HEK293 (cell line): ENCODE measurements at regions not wholly inside any gene's neighbourhood (a gene's known extent, or its start where the extent isn't known, plus 50 kb on each side); places are given as distances from the start of the nearest gene placed in this dataset.

Experiments used
- CTCF ChIA-PET: fragments of 350-600 bp; formaldehyde crosslinking; extraction: SDS; loops from one replicate; lab custom pipeline; 2021; ENCODE audit warnings: antibody characterized with exemption; lab: Yijun Ruan, JAX
- POLR2A ChIA-PET: fragments of 300-600 bp; formaldehyde crosslinking; extraction: SDS; loops from one replicate; lab custom pipeline; 2020; ENCODE audit warnings: antibody characterized with exemption, inconsistent platforms; lab: Yijun Ruan, JAX
- H3K27ac ChIP-seq: fragments of 200-500 bp; sonication (Bioruptor generic); 2 replicates; pipeline ENCODE4 v1.5.1; 2014; ENCODE audit warnings: low read depth, low read length, control low read depth, inconsistent platforms; ENCODE audit errors: extremely low read depth
- H3K36me3 ChIP-seq, 2 experiments: fragments of 200-500 bp in 1 of 2; sonication (Bioruptor generic) in 1 of 2; 1 replicate in 1 of 2; 2 replicates in 1 of 2; pipeline ENCODE4 v1.5.1; 2014 to 2017; ENCODE audit warnings: inconsistent platforms in 2 of 2, low read length in 2 of 2; ENCODE audit not compliant: control insufficient read depth in 2 of 2, insufficient read depth in 1 of 2
- H3K4me1 ChIP-seq: fragments of 200-500 bp; sonication (Bioruptor generic); 2 replicates; pipeline ENCODE4 v1.5.1; 2014; ENCODE audit warnings: mild to moderate bottlenecking, low read length, inconsistent platforms; ENCODE audit not compliant: control insufficient read depth, insufficient read depth
- H3K4me3 ChIP-seq: 2 replicates; pipeline ENCODE4 v1.5.1; 2011; ENCODE audit warnings: low read depth, mild to moderate bottlenecking, control low read depth, low read length, moderate library complexity
- H3K9me3 ChIP-seq: fragments of 200-500 bp; sonication (Bioruptor generic); 2 replicates; pipeline ENCODE4 v1.5.1; 2014; ENCODE audit warnings: low read depth, low read length, inconsistent platforms; ENCODE audit not compliant: control insufficient read depth, insufficient read depth
- EGR2 ChIP-seq: fragments of 450-650 bp; formaldehyde crosslinking; IDR thresholded peaks from 2 replicates; pipeline ENCODE4 v1.5.1; 2016; ENCODE audit warnings: low read depth, missing biosample characterization, missing genetic modification characterization
- GFI1B ChIP-seq: fragments of 450-650 bp; formaldehyde crosslinking; IDR thresholded peaks from 2 replicates; pipeline ENCODE4 v1.5.1; 2016; ENCODE audit warnings: missing biosample characterization, missing genetic modification characterization
- HOXA7 ChIP-seq: sonication (generic); formaldehyde crosslinking; IDR thresholded peaks from 2 replicates; pipeline ENCODE4 v1.8.1; 2022; ENCODE audit warnings: missing genetic modification reagents, borderline replicate concordance
- HOXC10 ChIP-seq: sonication (generic); formaldehyde crosslinking; IDR thresholded peaks from 2 replicates; pipeline ENCODE4 v1.8.1; 2023; ENCODE audit warnings: mild to moderate bottlenecking, missing genetic modification reagents
- HOXD13 ChIP-seq: sonication (generic); formaldehyde crosslinking; IDR thresholded peaks from 2 replicates; pipeline ENCODE4 v1.8.0; 2022; ENCODE audit warnings: missing genetic modification reagents, borderline replicate concordance
- KLF10 ChIP-seq: fragments of 450-650 bp; IDR thresholded peaks from 2 replicates; pipeline ENCODE4 v1.5.1; 2018; ENCODE audit warnings: missing biosample characterization, mild to moderate bottlenecking, missing genetic modification characterization
- KLF7 ChIP-seq: fragments of 450-650 bp; formaldehyde crosslinking; IDR thresholded peaks from 2 replicates; pipeline ENCODE4 v1.5.1; 2016; ENCODE audit warnings: missing biosample characterization, missing genetic modification characterization, borderline replicate concordance
- MEIS1 ChIP-seq: sonication (generic); formaldehyde crosslinking; IDR thresholded peaks from 2 replicates; pipeline ENCODE4 v1.8.1; 2022; ENCODE audit warnings: missing genetic modification reagents, mild to moderate bottlenecking, borderline replicate concordance
- PBX3 ChIP-seq: sonication (generic); formaldehyde crosslinking; IDR thresholded peaks from 2 replicates; pipeline ENCODE4 v1.8.1; 2022; ENCODE audit warnings: mild to moderate bottlenecking, moderate library complexity, missing genetic modification reagents
- PRDM6 ChIP-seq: fragments of 450-650 bp; formaldehyde crosslinking; IDR thresholded peaks from 2 replicates; pipeline ENCODE4 v1.5.1; 2017; ENCODE audit warnings: missing biosample characterization, missing genetic modification characterization
- SCRT1 ChIP-seq: fragments of 450-650 bp; formaldehyde crosslinking; IDR thresholded peaks from 2 replicates; pipeline ENCODE4 v1.5.1; 2016; ENCODE audit warnings: missing biosample characterization, missing genetic modification characterization, borderline replicate concordance
- SETDB1 ChIP-seq: IDR thresholded peaks from one replicate; pipeline ENCODE4 v1.6.1; 2017; ENCODE audit warnings: mild to moderate bottlenecking, low read length, moderate library complexity, mixed read lengths; ENCODE audit not compliant: insufficient read length
- TRIM28 ChIP-seq: IDR thresholded peaks from 2 replicates; pipeline ENCODE4 v1.6.1; 2011; ENCODE audit warnings: low read length, control low read depth, borderline replicate concordance
- YY2 ChIP-seq: fragments of 450-650 bp; formaldehyde crosslinking; IDR thresholded peaks from 2 replicates; pipeline ENCODE4 v1.5.1; 2016; ENCODE audit warnings: missing biosample characterization, missing genetic modification characterization
- ZBTB17 ChIP-seq: fragments of 450-650 bp; formaldehyde crosslinking; IDR thresholded peaks from 2 replicates; pipeline ENCODE4 v1.5.1; 2016; ENCODE audit warnings: missing biosample characterization, missing genetic modification characterization
- ZBTB21 ChIP-seq: fragments of 450-650 bp; formaldehyde crosslinking; IDR thresholded peaks from 2 replicates; pipeline ENCODE4 v1.5.1; 2017; ENCODE audit warnings: missing biosample characterization, missing genetic modification characterization
- ZFP69B ChIP-seq: fragments of 450-650 bp; formaldehyde crosslinking; IDR thresholded peaks from 2 replicates; pipeline ENCODE4 v1.5.1; 2016; ENCODE audit warnings: missing biosample characterization, missing genetic modification characterization
- ZNF112 ChIP-seq: fragments of 450-650 bp; formaldehyde crosslinking; IDR thresholded peaks from 2 replicates; pipeline ENCODE4 v1.5.0; 2017; ENCODE audit warnings: missing biosample characterization, missing genetic modification characterization
- ZNF155 ChIP-seq: fragments of 450-650 bp; formaldehyde crosslinking; IDR thresholded peaks from 2 replicates; pipeline ENCODE4 v1.5.1; 2016; ENCODE audit warnings: missing biosample characterization, missing genetic modification characterization
- ZNF214 ChIP-seq: fragments of 450-650 bp; formaldehyde crosslinking; IDR thresholded peaks from 2 replicates; pipeline ENCODE4 v1.5.1; 2017; ENCODE audit warnings: missing biosample characterization, mild to moderate bottlenecking, missing genetic modification characterization, borderline replicate concordance
- ZNF223 ChIP-seq: fragments of 450-650 bp; formaldehyde crosslinking; IDR thresholded peaks from 2 replicates; pipeline ENCODE4 v1.5.1; 2016; ENCODE audit warnings: missing biosample characterization, missing genetic modification characterization
- ZNF350 ChIP-seq: fragments of 450-650 bp; formaldehyde crosslinking; IDR thresholded peaks from 2 replicates; pipeline ENCODE4 v1.5.0; 2017; ENCODE audit warnings: missing biosample characterization, mild to moderate bottlenecking, missing genetic modification characterization
- ZNF362 ChIP-seq: fragments of 450-650 bp; formaldehyde crosslinking; IDR thresholded peaks from 2 replicates; pipeline ENCODE4 v1.5.1; 2016; ENCODE audit warnings: missing biosample characterization, missing genetic modification characterization
- ZNF37A ChIP-seq: fragments of 450-650 bp; IDR thresholded peaks from 2 replicates; pipeline ENCODE4 v1.5.1; 2018; ENCODE audit warnings: missing biosample characterization, missing genetic modification characterization
- ZNF391 ChIP-seq: fragments of 450-650 bp; formaldehyde crosslinking; IDR thresholded peaks from 2 replicates; pipeline ENCODE4 v1.5.1; 2016; ENCODE audit warnings: low read depth, missing biosample characterization, missing genetic modification characterization, borderline replicate concordance
- ZNF416 ChIP-seq: fragments of 450-650 bp; formaldehyde crosslinking; IDR thresholded peaks from 2 replicates; pipeline ENCODE4 v1.5.1; 2016; ENCODE audit warnings: missing biosample characterization, missing genetic modification characterization
- ZNF501 ChIP-seq: fragments of 450-650 bp; formaldehyde crosslinking; IDR thresholded peaks from 2 replicates; pipeline ENCODE4 v1.5.1; 2016; ENCODE audit warnings: missing biosample characterization, missing genetic modification characterization
- ZNF560 ChIP-seq: fragments of 450-650 bp; formaldehyde crosslinking; IDR thresholded peaks from 2 replicates; pipeline ENCODE4 v1.5.1; 2017; ENCODE audit warnings: missing biosample characterization, missing genetic modification characterization, borderline replicate concordance
- ZNF580 ChIP-seq: fragments of 450-650 bp; formaldehyde crosslinking; IDR thresholded peaks from 2 replicates; pipeline ENCODE4 v1.5.1; 2016; ENCODE audit warnings: missing biosample characterization, missing genetic modification characterization
- ZNF600 ChIP-seq: fragments of 450-650 bp; formaldehyde crosslinking; IDR thresholded peaks from 2 replicates; pipeline ENCODE4 v1.5.1; 2016; ENCODE audit warnings: missing biosample characterization, missing genetic modification characterization
- ZNF624 ChIP-seq: fragments of 450-650 bp; formaldehyde crosslinking; IDR thresholded peaks from 2 replicates; pipeline ENCODE4 v1.5.1; 2017; ENCODE audit warnings: missing biosample characterization, missing genetic modification characterization
- ZNF626 ChIP-seq: fragments of 450-650 bp; sonication (Bioruptor Pico); formaldehyde crosslinking; IDR thresholded peaks from 2 replicates; pipeline ENCODE4 v1.5.1; 2018; ENCODE audit warnings: missing biosample characterization, missing genetic modification characterization, inconsistent platforms
- ZNF654 ChIP-seq: fragments of 450-650 bp; formaldehyde crosslinking; IDR thresholded peaks from 2 replicates; pipeline ENCODE4 v1.5.1; 2016; ENCODE audit warnings: low read depth, missing biosample characterization, missing genetic modification characterization
- ZNF707 ChIP-seq: fragments of 450-650 bp; formaldehyde crosslinking; IDR thresholded peaks from 2 replicates; pipeline ENCODE4 v1.5.1; 2016; ENCODE audit warnings: missing biosample characterization, missing genetic modification characterization
- ZNF768 ChIP-seq: fragments of 450-650 bp; formaldehyde crosslinking; IDR thresholded peaks from 2 replicates; pipeline ENCODE4 v1.5.1; 2018; ENCODE audit warnings: missing biosample characterization, mild to moderate bottlenecking, missing genetic modification characterization

- TF ChIP-seq ZBTB17 (tag by site-specific recombination) (no peak), ZNF362 (tag by site-specific recombination) (peak; percentile 55; the same call in 1 of the 2 replicates), SCRT1 (tag by site-specific recombination) (no peak), MEIS1 (no peak), YY2 (no peak), ZNF654 (tag by site-specific recombination) (peak; percentile 25), KLF10 (tag by site-specific recombination) (0 out of 2 replicates have a peak, but pooled peaks have one; percentile 7), ZNF707 (no peak), EGR2 (tag by site-specific recombination) (peak; percentile 64), HOXA7 (CRISPR knock-in tag) (no peak), TRIM28 (0 out of 2 replicates have a peak, but pooled peaks have one; percentile 16), SETDB1 (no peak), HOXC10 (CRISPR knock-in tag) (no peak)
Measured at GRCh38 chr20:53828682-53829254, 235.1 kb upstream of the ZNF217 start (continued).

GRCh38 chr20:53828088-53828681, 234.5 kb upstream of the ZNF217 start:
- CTCF ChIA-PET: interaction anchor here (0.7 to 1.5 kb wide), 4 partner anchors 21 to 217 kb away, joined by 3 to 7 read pairs (median 4); no protein-coding TSS in a partner anchor
- POLR2A ChIA-PET: interaction anchor here (0.6 to 1.4 kb wide), 2 partner anchors 90 to 177 kb away, joined by 4 to 5 read pairs; no protein-coding TSS in a partner anchor
- Histone ChIP-seq H3K4me1 (peaks cover 22% of the 10 kb centered on the region), H3K9me3 (no peaks in the 10 kb centered on the region), H3K4me3 (no peak overlapping the region), H3K36me3 (no peaks in the 10 kb centered on the region), H3K27ac (peak overlapping the region; percentile 82)
- no peak for TF ChIP-seq ZNF112 (tag by site-specific recombination)
- TF ChIP-seq ZNF350 (tag by site-specific recombination): no peak
- TF ChIP-seq ZNF768 (tag by site-specific recombination): no peak
- no peak for TF ChIP-seq ZBTB21
- TF ChIP-seq ZNF580 (tag by site-specific recombination): no peak
- TF ChIP-seq ZNF416: no peak
- TF ChIP-seq PRDM6 (tag by site-specific recombination): peak; percentile 98
- no peak for TF ChIP-seq PBX3 (CRISPR knock-in tag)
- TF ChIP-seq ZNF223 (tag by site-specific recombination): no peak
- TF ChIP-seq ZNF391 (tag by site-specific recombination): no peak; the same call in none of the 2 replicates
- TF ChIP-seq ZNF155 (tag by site-specific recombination): no peak
- TF ChIP-seq ZNF654 (tag by site-specific recombination): no peak; the same call in none of the 2 replicates
- TF ChIP-seq ZNF214 (tag by site-specific recombination): no peak
- no peak for TF ChIP-seq ZNF707
- TF ChIP-seq GFI1B: no peak; the same call in 1 of the 2 replicates
- no peak for TF ChIP-seq HOXD13 (CRISPR knock-in tag)
- no peak; the same call in 1 of the 2 replicates for TF ChIP-seq ZNF37A
- TF ChIP-seq ZNF626 (tag by site-specific recombination): no peak
- TF ChIP-seq ZNF600 (tag by site-specific recombination): peak; percentile 22
- 0 out of 2 replicates have a peak, but pooled peaks have one; percentile 24 for TF ChIP-seq KLF7 (tag by site-specific recombination)
- TF ChIP-seq ZNF560: no peak
- TF ChIP-seq ZNF624 (tag by site-specific recombination): no peak
- no peak for TF ChIP-seq ZNF501 (tag by site-specific recombination)
- TF ChIP-seq ZFP69B (tag by site-specific recombination): 0 out of 2 replicates have a peak, but pooled peaks have one; percentile 9
